Upper lobe of right lung (tissue), 1 donor: ENCODE measurements at regions not wholly inside any gene's neighbourhood (a gene's known extent, or its start where the extent isn't known, plus 50 kb on each side); places are given as distances from the start of the nearest gene placed in this dataset.

ENCODE experiments used
- ATAC-seq: fragments of 200-7000 bp; cut with Tn5 transposase; one replicate; pipeline ENCODE4 v1.9.1; 2020; ENCODE audit warnings: mild to moderate bottlenecking, moderate library complexity
- DNase-seq: peaks from one replicate; pipeline ENCODE4 v3.0.0-alpha.2; 2020
- H3K27ac ChIP-seq: fragments of 200-600 bp; one replicate; pipeline ENCODE4 v1.8.0; 2022
- H3K27me3 ChIP-seq: fragments of 200-600 bp; one replicate; pipeline ENCODE4 v1.8.0; 2022; ENCODE audit warnings: mild to moderate bottlenecking
- H3K36me3 ChIP-seq: fragments of 200-600 bp; one replicate; pipeline ENCODE4 v1.8.0; 2022
- H3K4me1 ChIP-seq: fragments of 200-600 bp; one replicate; pipeline ENCODE4 v1.8.0; 2022
- H3K4me3 ChIP-seq: fragments of 200-600 bp; one replicate; pipeline ENCODE4 v1.8.0; 2022; ENCODE audit warnings: mild to moderate bottlenecking
- H3K9me3 ChIP-seq: fragments of 200-600 bp; one replicate; pipeline ENCODE4 v1.8.0; 2022
- CTCF ChIP-seq: fragments of 200-600 bp; IDR thresholded peaks from one replicate; pipeline ENCODE4 v1.8.0; 2022; ENCODE audit warnings: antibody characterized with exemption
- intact Hi-C: fragments of 100-400 bp; cut with DNase I; formaldehyde crosslinking; loops from one replicate; pipeline ENCODE4 v1.11.0; 2022
- donor health status: DM: no; HTN: yes; CAD: no; lungs with severe emphysema.

DNA sequence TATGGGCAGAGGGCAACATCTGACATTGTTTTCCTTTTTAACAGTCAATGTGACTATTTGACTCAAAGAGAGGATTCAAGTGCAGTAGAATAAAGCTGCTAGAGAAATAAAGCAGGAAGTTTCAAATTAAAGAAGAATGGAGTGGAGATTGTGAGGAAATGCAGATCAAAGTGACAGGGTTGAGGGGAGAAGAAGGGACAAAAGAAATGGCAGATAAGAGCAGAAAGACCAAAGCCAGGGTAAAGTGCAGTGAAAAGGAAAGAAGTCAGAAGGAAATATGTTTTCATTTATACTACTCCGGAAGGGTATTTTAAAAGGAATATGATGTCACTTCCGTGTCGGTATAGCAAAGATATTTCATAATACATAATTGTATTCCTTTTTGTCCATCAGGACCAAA, 297.5 kb upstream of the CRIM1 start:
- H3K27me3 ChIP-seq, result no peaks in the 10 kb centered on the region
- no peak overlapping the region for H3K4me3 ChIP-seq
- intact Hi-C loops, result no loop called here
- H3K27ac ChIP-seq, result no peak overlapping the region
- no peak for TF ChIP-seq CTCF
- no peaks in the 10 kb centered on the region for H3K4me1 ChIP-seq
- H3K9me3 ChIP-seq, result no peaks in the 10 kb centered on the region
- no peak for ATAC-seq
- no peak for DNase-seq
- H3K36me3 ChIP-seq, result no peaks in the 10 kb centered on the region

DNA sequence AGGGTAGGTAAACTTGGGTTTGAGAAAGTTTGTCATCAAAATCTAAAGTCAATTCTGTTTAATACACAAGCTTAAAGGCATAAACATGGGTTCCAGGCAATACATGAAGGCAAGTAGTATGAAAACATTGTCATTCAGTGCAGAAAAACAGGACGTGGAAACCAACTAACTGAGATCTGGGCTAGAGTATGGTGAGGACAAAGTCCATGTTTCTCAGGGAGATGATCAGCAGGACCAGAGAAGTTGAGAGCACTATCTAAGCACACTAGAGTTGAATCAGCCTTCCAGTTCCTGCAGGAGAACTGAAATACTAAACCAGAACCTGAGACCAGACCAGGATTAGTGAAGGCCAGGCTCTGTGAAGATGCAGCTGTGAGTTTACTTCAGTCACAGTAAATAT, 302.8 kb upstream of the CRIM1 start:
- no peaks in the 10 kb centered on the region for H3K36me3 ChIP-seq
- no peak overlapping the region for H3K27ac ChIP-seq
- no peak overlapping the region for H3K4me3 ChIP-seq
- H3K9me3 ChIP-seq, result no peaks in the 10 kb centered on the region
- no peaks in the 10 kb centered on the region for H3K4me1 ChIP-seq
- TF ChIP-seq CTCF, result no peak
- H3K27me3 ChIP-seq, result no peaks in the 10 kb centered on the region
- intact Hi-C loops, result no loop called here
- ATAC-seq (no peak), DNase-seq (no peak)

GRCh38 chr2:36044411-36044810, 311.2 kb upstream of the CRIM1 start:
- TF ChIP-seq CTCF, result no peak
- H3K36me3 ChIP-seq, result no peaks in the 10 kb centered on the region
- intact Hi-C loops, result no loop called here

GRCh38 chr2:36035137-36035536, 320.4 kb upstream of the CRIM1 start:
- no peaks in the 10 kb centered on the region for H3K27me3 ChIP-seq
- no peak overlapping the region for H3K4me3 ChIP-seq
- H3K4me1 ChIP-seq, result no peaks in the 10 kb centered on the region
- no peaks in the 10 kb centered on the region for H3K9me3 ChIP-seq
- no peak for TF ChIP-seq CTCF
- H3K27ac ChIP-seq, result no peak overlapping the region
- intact Hi-C loops, result no loop called here
- no peak for DNase-seq
- H3K36me3 ChIP-seq, result no peaks in the 10 kb centered on the region
- no peak for ATAC-seq

More at GRCh38 chr2:36044411-36044810, 311.2 kb upstream of the CRIM1 start:
- H3K4me1 ChIP-seq, result no peaks in the 10 kb centered on the region
- no peaks in the 10 kb centered on the region for H3K9me3 ChIP-seq
- H3K27me3 ChIP-seq, result no peaks in the 10 kb centered on the region
- DNase-seq (no peak), ATAC-seq (no peak)
- H3K4me3 ChIP-seq, result no peak overlapping the region
- H3K27ac ChIP-seq, result no peak overlapping the region

DNA sequence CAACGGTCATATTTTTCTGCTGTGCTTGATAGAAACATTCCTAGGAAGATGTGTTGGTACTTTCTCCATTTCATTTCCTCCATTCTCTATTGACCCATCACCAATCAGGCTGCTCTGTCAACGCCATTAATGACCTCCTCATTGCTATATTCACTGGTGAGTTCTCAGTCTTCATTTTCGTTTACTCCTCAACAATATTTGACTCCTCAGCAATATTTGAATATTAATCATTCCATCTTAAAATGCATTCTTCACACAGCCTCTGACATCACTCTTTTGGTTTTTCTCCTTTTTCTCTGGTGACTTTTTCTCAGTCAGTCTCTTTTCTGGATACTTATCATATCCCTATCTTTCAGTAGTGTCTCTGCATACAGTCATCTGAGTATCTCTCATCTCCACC, 323.5 kb upstream of the CRIM1 start:
- no peak for TF ChIP-seq CTCF
- Histone ChIP-seq H3K27me3 (no peaks in the 10 kb centered on the region), H3K4me1 (no peaks in the 10 kb centered on the region), H3K27ac (no peak overlapping the region), H3K36me3 (no peaks in the 10 kb centered on the region), H3K9me3 (no peaks in the 10 kb centered on the region), H3K4me3 (no peak overlapping the region)
- DNase-seq (no peak), ATAC-seq (no peak)
- intact Hi-C loops, result no loop called here

DNA sequence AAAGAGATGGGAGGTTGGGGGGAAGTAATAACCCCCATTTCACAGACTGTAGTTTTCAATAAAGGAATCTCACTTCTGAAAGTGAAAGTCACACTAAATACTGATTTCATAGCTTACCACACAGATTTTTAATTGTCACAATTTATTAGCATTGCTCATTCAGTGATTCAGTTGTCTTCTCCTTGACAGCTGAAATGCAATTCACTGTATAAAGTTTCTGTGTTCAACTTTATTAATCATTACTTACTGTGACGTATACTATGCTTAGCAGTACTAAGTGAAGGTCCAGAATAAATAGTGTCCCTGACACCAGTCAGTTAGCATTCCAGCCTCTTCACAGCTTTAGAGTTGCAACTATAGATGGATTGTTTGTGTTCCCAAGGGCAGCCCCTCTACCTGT, 324.1 kb upstream of the CRIM1 start:
- no peaks in the 10 kb centered on the region for H3K27me3 ChIP-seq
- H3K27ac ChIP-seq, result no peak overlapping the region
- no peaks in the 10 kb centered on the region for H3K36me3 ChIP-seq
- H3K4me1 ChIP-seq, result no peaks in the 10 kb centered on the region
- no peak for TF ChIP-seq CTCF
- no peak overlapping the region for H3K4me3 ChIP-seq
- no peaks in the 10 kb centered on the region for H3K9me3 ChIP-seq
- no peak for ATAC-seq
- intact Hi-C loops, result no loop called here
- DNase-seq, result no peak
